HG02763 (cell line): ENCODE measurements at regions not wholly inside any gene's neighbourhood (a gene's known extent, or its start where the extent isn't known, plus 50 kb on each side); places are given as distances from the start of the nearest gene placed in this dataset.

ENCODE experiments used
- ATAC-seq: cut with Tn5 transposase; IDR thresholded peaks from one replicate; pipeline ENCODE4 v1.9.1; 2021; ENCODE audit warnings: mild to moderate bottlenecking, moderate library complexity; ENCODE audit not compliant: unreplicated experiment

GRCh38 chr20:60064554-60065196 lies 106.5 kb downstream of the CDH26 start:
- no peak for ATAC-seq

GRCh38 chr20:60065741-60066437 lies 107.7 kb downstream of the CDH26 start:
- no peak for ATAC-seq

- ATAC-seq, result no peak
Measured at GRCh38 chr20:60066438-60066823, 108.2 kb downstream of the CDH26 start.

- ATAC-seq, result no peak
Measured at GRCh38 chr20:60068509-60068908, 110.3 kb downstream of the CDH26 start.

- no peak for ATAC-seq
Measured at GRCh38 chr20:60069656-60070055, 111.4 kb downstream of the CDH26 start.

GRCh38 chr20:60070791-60071190 lies 112.6 kb downstream of the CDH26 start:
- no peak for ATAC-seq

GRCh38 chr20:60071965-60072364 lies 113.7 kb downstream of the CDH26 start:
- no peak for ATAC-seq

GRCh38 chr20:60073086-60073485 lies 114.9 kb downstream of the CDH26 start:
- ATAC-seq, result no peak

GRCh38 chr20:60073504-60073903 lies 115.3 kb downstream of the CDH26 start:
- no peak for ATAC-seq

- ATAC-seq, result no peak
Measured at GRCh38 chr20:60074276-60074675, 116.1 kb downstream of the CDH26 start.

- no peak for ATAC-seq
Measured at GRCh38 chr20:60078351-60079250, 120.4 kb downstream of the CDH26 start.

GRCh38 chr20:60080401-60080800 lies 122.2 kb downstream of the CDH26 start:
- ATAC-seq, result no peak

- no peak for ATAC-seq
Measured at GRCh38 chr20:60085551-60086132, 127.4 kb downstream of the CDH26 start.

- ATAC-seq, result no peak
Measured at GRCh38 chr20:60086821-60087562, 128.8 kb downstream of the CDH26 start.

GRCh38 chr20:60087563-60088105 lies 129.4 kb downstream of the CDH26 start:
- no peak for ATAC-seq

GRCh38 chr20:60088236-60088635 lies 130.0 kb downstream of the CDH26 start:
- ATAC-seq, result no peak

- no peak for ATAC-seq
Measured at GRCh38 chr20:60090631-60091030, 132.4 kb downstream of the CDH26 start.

GRCh38 chr20:60091305-60091704 lies 133.1 kb downstream of the CDH26 start:
- no peak for ATAC-seq

GRCh38 chr20:60091861-60092260 lies 133.6 kb downstream of the CDH26 start:
- no peak for ATAC-seq

GRCh38 chr20:60092729-60093128 lies 134.5 kb downstream of the CDH26 start:
- no peak for ATAC-seq
